GM12878 (cell line): ENCODE measurements at regions not wholly inside any gene's neighbourhood (a gene's known extent, or its start where the extent isn't known, plus 50 kb on each side); places are given as distances from the start of the nearest gene placed in this dataset.

Source experiments
- ATAC-seq: fragments of 200-7000 bp; cut with Tn5 transposase; 3 replicates; pipeline ENCODE4 v1.9.1; 2020; ENCODE audit warnings: mild to moderate bottlenecking, moderate library complexity
- BruUV-seq: library from RNA; stranded (reverse); fragments of 400-500 nt; replicated peaks from 2 replicates; lab custom pipeline; 2021; lab: Mats Ljungman, UMichigan
- CTCF ChIA-PET: fragments of 300-600 bp; sonication (Branson Sonifier 250); formaldehyde crosslinking; extraction: SDS; loops from one replicate; lab custom pipeline; 2021; ENCODE audit warnings: inconsistent platforms; lab: Yijun Ruan, JAX
- POLR2A ChIA-PET: fragments of 350-600 bp; formaldehyde crosslinking; extraction: SDS; loops from one replicate; lab custom pipeline; 2021; ENCODE audit warnings: inconsistent platforms; lab: Charles Lee
- RAD21 ChIA-PET: fragments of 300-600 bp; sonication (Branson Sonifier 250); formaldehyde crosslinking; loops from one replicate; lab custom pipeline; 2023; ENCODE audit warnings: antibody characterized with exemption; ENCODE audit not compliant: unreplicated experiment; lab: Charles Lee
- SMC1A ChIA-PET: fragments of 300-600 bp; sonication (Branson Sonifier 250); formaldehyde crosslinking; loops from one replicate; lab custom pipeline; 2023; ENCODE audit not compliant: unreplicated experiment, uncharacterized antibody; lab: Charles Lee
- DNase-seq: peaks from one replicate; pipeline ENCODE4 v3.0.0-alpha.2; 2011; ENCODE audit warnings: low read depth, low spot score
- FAIRE-seq: peaks from 3 replicates; lab custom pipeline; 2011; peaks lifted over from hg19 to GRCh38; lab: Jason Lieb, UNC
- H2AFZ ChIP-seq: 2 replicates; pipeline ENCODE4 v1.6.0; 2011; ENCODE audit warnings: low read depth, low read length, control low read depth; ENCODE audit not compliant: control insufficient read depth
- H3K27ac ChIP-seq: 2 replicates; pipeline ENCODE4 v1.5.1; 2011; ENCODE audit warnings: control low read depth; ENCODE audit not compliant: control insufficient read depth, insufficient read depth
- H3K27me3 ChIP-seq, 2 experiments: replicated peaks in 1 of 2; 2 replicates each; pipeline versions ENCODE4 v1.6.0 to v1.6.1; 2011; ENCODE audit warnings: low read length in 1 of 2; ENCODE audit not compliant: control insufficient read depth in 2 of 2, insufficient read depth in 2 of 2
- H3K36me3 ChIP-seq, 2 experiments: 2 replicates each; pipeline ENCODE4 v1.5.1; 2011; ENCODE audit warnings: low read length in 1 of 2; ENCODE audit not compliant: control insufficient read depth in 2 of 2, insufficient read depth in 2 of 2
- H3K4me1 ChIP-seq: 2 replicates; pipeline ENCODE4 v1.6.1; 2011; ENCODE audit warnings: mild to moderate bottlenecking, low read length, moderate library complexity, mixed read lengths; ENCODE audit not compliant: control insufficient read depth, insufficient read depth
- H3K4me2 ChIP-seq: 2 replicates; pipeline ENCODE4 v1.6.0; 2011; ENCODE audit warnings: control low read depth; ENCODE audit not compliant: control insufficient read depth, insufficient read depth
- H3K4me3 ChIP-seq: fragments of 200-600 bp; sonication (generic); 2 replicates; pipeline ENCODE4 v1.5.1; 2016
- H3K79me2 ChIP-seq: 2 replicates; pipeline ENCODE4 v1.6.0; 2011; ENCODE audit warnings: low read length; ENCODE audit not compliant: control insufficient read depth, insufficient read depth
- H3K9ac ChIP-seq: 2 replicates; pipeline ENCODE4 v1.8.0; 2011; ENCODE audit warnings: low read length, control low read depth, mixed read lengths; ENCODE audit not compliant: control insufficient read depth, insufficient read depth
- H3K9me3 ChIP-seq: replicated peaks from 3 replicates; pipeline ENCODE4 v1.5.1; 2011; ENCODE audit warnings: mild to moderate bottlenecking, low read length; ENCODE audit not compliant: control insufficient read depth, insufficient read depth
- H4K20me1 ChIP-seq: 2 replicates; pipeline ENCODE4 v1.6.0; 2011; ENCODE audit not compliant: control insufficient read depth, insufficient read depth
- CBFB ChIP-seq: IDR thresholded peaks from 2 replicates; pipeline ENCODE4 v1.6.1; 2016; ENCODE audit warnings: antibody characterized with exemption, low read depth
- IRF4 ChIP-seq: IDR thresholded peaks from 2 replicates; pipeline ENCODE4 v1.6.1; 2011; ENCODE audit warnings: low read depth, low read length
- NBN ChIP-seq: fragments of 450-650 bp; IDR thresholded peaks from 2 replicates; pipeline ENCODE4 v1.6.1; 2016
- NFYB ChIP-seq: IDR thresholded peaks from 2 replicates; pipeline ENCODE4 v1.6.1; 2011; ENCODE audit warnings: low read depth, mild to moderate bottlenecking, low read length, improper control_type of control experiment, moderate library complexity; ENCODE audit not compliant: insufficient read depth
- SP1 ChIP-seq: IDR thresholded peaks from one replicate; pipeline ENCODE4 v1.6.1; 2011; ENCODE audit warnings: low read depth, low read length
- SREBF1 ChIP-seq: IDR thresholded peaks from 2 replicates; pipeline ENCODE4 v1.6.1; 2012; ENCODE audit warnings: mild to moderate bottlenecking, low read length
- TCF12 ChIP-seq: IDR thresholded peaks from 2 replicates; pipeline ENCODE4 v1.6.1; 2011; ENCODE audit warnings: low read depth, mild to moderate bottlenecking, low read length
- ZBED1 ChIP-seq: IDR thresholded peaks from 2 replicates; pipeline ENCODE4 v1.6.1; 2016; ENCODE audit warnings: borderline replicate concordance
- WGBS: methylation state at CpG from one replicate; pipeline ENCODE4 v1.1.6; 2016; ENCODE audit warnings: low lambda C conversion rate; ENCODE audit not compliant: insufficient replicate concordance, insufficient coverage; ENCODE audit errors: missing lambda C conversion rate; 5-methylcytosine and 5-hydroxymethylcytosine counted together
- in situ Hi-C: fragments of 300-500 bp; cut with MboI; formaldehyde crosslinking; loops from 9 replicates; pipeline ENCODE4 v1.14.3; 2018; ENCODE audit warnings: mixed read lengths
- intact Hi-C: fragments of 100-400 bp; cut with micrococcal nuclease; formaldehyde crosslinking; loops from one replicate; pipeline ENCODE4 v1.14.2; 2022; ENCODE audit not compliant: unreplicated experiment

GRCh38 chr14:43019826-43020225 lies 1413.2 kb downstream of the LRFN5 start:
- H3K27me3 ChIP-seq = no peaks in the 10 kb centered on the region
- no peak for FAIRE-seq
- in situ Hi-C loops = no loop called here

GRCh38 chr14:43014338-43014737 lies 1407.7 kb downstream of the LRFN5 start:
- WGBS = 0% methylated on average over 1 of the region's 1 CpG
- in situ Hi-C loops (no loop called here), intact Hi-C loops (no loop called here)
- H3K4me3 ChIP-seq = no peak overlapping the region
- CTCF ChIA-PET = no interaction called here
- SMC1A ChIA-PET = no interaction called here
- ATAC-seq = no peak
- TF ChIP-seq IRF4 = no peak
- no peak for TF ChIP-seq ZBED1
- no peak for TF ChIP-seq NBN
- TF ChIP-seq SREBF1 = no peak
- TF ChIP-seq NFYB = no peak
- TF ChIP-seq TCF12 = no peak
- no peak for TF ChIP-seq CBFB
- no peak overlapping the region for H3K4me2 ChIP-seq
- H3K27ac ChIP-seq = no peak overlapping the region
- POLR2A ChIA-PET = no interaction called here
- RAD21 ChIA-PET = no interaction called here
- DNase-seq = no peak
- H3K27me3 ChIP-seq = no peaks in the 10 kb centered on the region
- BruUV-seq = no TSS peak
- H4K20me1 ChIP-seq = no peaks in the 10 kb centered on the region
- no peak overlapping the region for H2AFZ ChIP-seq
- no peaks in the 10 kb centered on the region for H3K4me1 ChIP-seq
- no peak for FAIRE-seq
- no peaks in the 10 kb centered on the region for H3K36me3 ChIP-seq
- no peak overlapping the region for H3K9ac ChIP-seq
- H3K9me3 ChIP-seq = no peaks in the 10 kb centered on the region
- H3K79me2 ChIP-seq = no peaks in the 10 kb centered on the region

More at GRCh38 chr14:43019826-43020225, 1413.2 kb downstream of the LRFN5 start:
- BruUV-seq = no TSS peak
- ATAC-seq (no peak), DNase-seq (no peak)
- Histone ChIP-seq H2AFZ (no peak overlapping the region), H3K36me3 (no peaks in the 10 kb centered on the region), H3K27ac (no peak overlapping the region), H3K4me3 (no peak overlapping the region), H3K4me1 (no peaks in the 10 kb centered on the region), H3K9ac (no peak overlapping the region), H3K4me2 (no peak overlapping the region), H3K79me2 (no peaks in the 10 kb centered on the region), H4K20me1 (no peaks in the 10 kb centered on the region), H3K9me3 (no peaks in the 10 kb centered on the region)
- no peak for TF ChIP-seq SP1
- POLR2A ChIA-PET = no interaction called here
- CTCF ChIA-PET = no interaction called here
- RAD21 ChIA-PET = no interaction called here
- SMC1A ChIA-PET = no interaction called here
- intact Hi-C loops = no loop called here
